Activated naive CD4-positive, alpha-beta T cell treated with anti-CD3 and anti-CD28 coated beads for 36 hours (primary cell): ENCODE measurements at regions not wholly inside any gene's neighbourhood (a gene's known extent, or its start where the extent isn't known, plus 50 kb on each side); places are given as distances from the start of the nearest gene placed in this dataset.
"Not testable (repeated sequence)": the region's sequence is repeated elsewhere in the genome, so short reads cannot be mapped to it uniquely, and the experiment has no call there.

Source experiments
- CTCF ChIA-PET: fragments of 350-600 bp; sonication (Branson Sonifier 250); formaldehyde crosslinking; loops from one replicate; lab custom pipeline; 2021; ENCODE audit warnings: antibody characterized with exemption; lab: Charles Lee
- DNase-seq: peaks from one replicate; pipeline ENCODE4 v3.0.0-alpha.2; 2020
- H3K27ac Mint-ChIP-seq: one replicate; pipeline ENCODE4 v1.8.0; 2021; ENCODE audit warnings: mild to moderate bottlenecking, mixed read lengths
- H3K27me3 Mint-ChIP-seq: one replicate; pipeline ENCODE4 v1.8.0; 2021; ENCODE audit warnings: low read depth, mixed read lengths
- H3K36me3 Mint-ChIP-seq: one replicate; pipeline ENCODE4 v1.8.0; 2021; ENCODE audit warnings: low read depth, mixed read lengths
- H3K4me1 Mint-ChIP-seq: one replicate; pipeline ENCODE4 v1.8.0; 2021; ENCODE audit warnings: low read depth, mixed read lengths
- H3K4me3 Mint-ChIP-seq: one replicate; pipeline ENCODE4 v1.8.0; 2021; ENCODE audit warnings: mild to moderate bottlenecking, moderate library complexity, mixed read lengths
- H3K9me3 Mint-ChIP-seq: one replicate; pipeline ENCODE4 v1.8.0; 2021; ENCODE audit warnings: mixed read lengths
- intact Hi-C: fragments of 100-400 bp; cut with micrococcal nuclease; formaldehyde crosslinking; loops from one replicate; pipeline ENCODE4 v1.15.1; 2023

DNA sequence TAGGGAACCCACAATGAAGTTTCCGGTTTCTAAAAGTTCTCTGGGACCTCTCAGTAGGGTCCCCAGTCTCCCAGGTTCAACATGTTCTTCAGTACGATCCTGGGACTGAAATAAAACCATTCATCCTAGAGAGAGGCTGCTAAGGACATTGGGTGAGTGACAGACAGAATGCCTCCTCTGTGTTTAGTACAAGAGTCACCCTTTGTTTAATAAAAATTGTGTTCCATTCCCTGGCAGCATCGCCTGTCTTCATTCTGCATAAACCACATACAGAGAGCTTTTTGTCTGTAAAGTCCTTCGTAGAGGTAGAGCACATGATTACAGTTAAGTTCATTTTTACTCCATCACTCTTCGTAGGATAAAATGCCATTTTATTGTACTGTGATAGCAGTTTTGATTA lies 95.3 kb upstream of the GPR12 start:
- CTCF ChIA-PET: interaction anchor here (1.0 kb wide), 1 partner anchor 42 kb away, joined by 3 read pairs; no protein-coding TSS in a partner anchor
- intact Hi-C loops: no loop called here
- Mint-ChIP-seq H3K27ac (no peak overlapping the region), H3K27me3 (peaks cover 40% of the 10 kb centered on the region), H3K4me1 (no peaks in the 10 kb centered on the region), H3K4me3 (no peak overlapping the region), H3K9me3 (no peaks in the 10 kb centered on the region), H3K36me3 (no peaks in the 10 kb centered on the region)
- DNase-seq: no peak

DNA sequence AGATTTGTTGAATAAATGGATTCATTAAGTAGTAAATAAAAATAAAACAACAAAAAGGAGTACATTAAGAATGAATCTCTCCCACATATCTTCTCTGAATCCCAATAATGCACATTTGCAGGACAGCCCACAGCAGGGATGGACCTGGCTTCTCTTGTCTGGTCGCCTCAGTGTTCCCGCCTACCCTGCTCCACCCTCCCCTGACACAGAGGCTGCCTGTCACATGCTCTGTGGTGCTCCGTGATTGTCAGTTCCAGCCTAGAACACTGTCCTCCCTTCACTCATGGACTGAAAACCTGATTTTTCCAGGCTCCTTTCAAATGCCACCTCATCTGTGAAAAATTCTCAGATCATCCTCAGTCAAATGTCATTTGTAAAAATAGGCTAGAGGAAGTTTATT lies 94.5 kb upstream of the GPR12 start:
- Mint-ChIP-seq H3K9me3 (no peaks in the 10 kb centered on the region), H3K4me3 (no peak overlapping the region), H3K27me3 (peaks cover 41% of the 10 kb centered on the region), H3K36me3 (no peaks in the 10 kb centered on the region), H3K27ac (no peak overlapping the region), H3K4me1 (no peaks in the 10 kb centered on the region)
- intact Hi-C loops: no loop called here
- CTCF ChIA-PET: no interaction called here
- no peak for DNase-seq

DNA sequence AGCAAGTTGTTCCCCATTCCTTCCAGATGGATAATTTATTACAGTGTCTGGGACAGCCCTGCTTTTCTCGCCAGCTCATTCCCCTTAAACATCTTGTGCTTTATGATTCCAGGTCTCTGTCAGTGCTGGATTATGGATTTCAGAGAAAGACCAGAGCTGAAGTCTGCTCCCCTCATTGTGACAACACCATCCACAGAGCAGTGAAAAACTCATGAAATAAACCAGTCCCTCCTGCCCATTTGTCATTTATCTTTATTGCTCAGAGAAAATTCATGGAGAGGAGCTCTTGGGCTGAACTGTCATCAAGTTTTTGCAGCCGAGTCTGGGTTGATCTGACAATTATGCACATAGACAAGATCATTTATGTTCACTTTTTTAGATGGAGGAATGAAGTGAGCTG lies 92.7 kb upstream of the GPR12 start:
- Mint-ChIP-seq H3K4me1 (no peaks in the 10 kb centered on the region), H3K9me3 (no peaks in the 10 kb centered on the region), H3K36me3 (no peaks in the 10 kb centered on the region), H3K27ac (no peak overlapping the region), H3K27me3 (peaks cover 36% of the 10 kb centered on the region), H3K4me3 (no peak overlapping the region)
- no peak for DNase-seq
- intact Hi-C loops: no loop called here
- CTCF ChIA-PET: no interaction called here

DNA sequence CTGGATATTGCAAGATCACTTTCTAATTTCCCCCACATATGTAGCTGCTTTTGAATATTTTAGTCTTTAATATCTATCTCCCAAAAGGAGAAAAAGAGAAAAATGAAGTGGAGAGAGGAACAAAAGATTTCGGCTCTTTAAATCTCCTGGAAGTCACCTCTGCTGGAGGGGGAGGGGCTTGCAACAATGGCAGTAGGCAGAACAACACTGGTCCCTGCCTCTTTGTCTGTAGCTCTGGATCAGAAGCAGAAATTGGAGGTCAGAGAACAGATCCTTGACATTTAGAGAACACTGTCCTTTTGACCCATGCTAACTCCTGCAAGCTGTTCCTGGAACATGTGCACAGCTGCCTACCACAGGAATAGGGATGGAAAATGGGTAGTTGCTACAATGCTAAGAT lies 86.7 kb upstream of the GPR12 start:
- intact Hi-C loops: no loop called here
- Mint-ChIP-seq H3K27me3 (peaks cover 16% of the 10 kb centered on the region), H3K27ac (no peak overlapping the region), H3K4me1 (no peaks in the 10 kb centered on the region), H3K36me3 (no peaks in the 10 kb centered on the region), H3K9me3 (no peaks in the 10 kb centered on the region), H3K4me3 (no peak overlapping the region)
- CTCF ChIA-PET: no interaction called here
- DNase-seq: no peak

DNA sequence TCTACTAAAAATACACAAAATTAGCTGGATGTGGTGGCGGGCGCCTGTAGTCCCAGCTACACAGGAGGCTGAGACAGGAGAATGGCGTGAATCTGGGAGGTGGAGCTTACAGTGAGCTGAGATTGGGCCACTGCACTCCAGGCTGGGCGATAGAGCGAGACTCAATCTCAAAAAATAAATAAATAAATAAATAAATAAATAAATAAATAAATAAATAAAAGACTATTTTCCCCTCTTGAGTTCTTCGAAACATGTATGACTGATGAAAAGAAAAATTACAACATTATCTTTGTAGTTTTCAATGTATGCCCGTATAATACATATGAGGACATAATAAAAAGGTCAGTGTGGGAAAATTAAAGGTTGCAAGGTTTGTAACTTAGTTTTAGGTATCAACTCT lies 84.5 kb upstream of the GPR12 start:
- DNase-seq, H3K27me3 Mint-ChIP-seq, H3K4me3 Mint-ChIP-seq, CTCF ChIA-PET, H3K9me3 Mint-ChIP-seq, H3K27ac Mint-ChIP-seq, H3K36me3 Mint-ChIP-seq, H3K4me1 Mint-ChIP-seq, intact Hi-C loops: not testable (repeated sequence)

DNA sequence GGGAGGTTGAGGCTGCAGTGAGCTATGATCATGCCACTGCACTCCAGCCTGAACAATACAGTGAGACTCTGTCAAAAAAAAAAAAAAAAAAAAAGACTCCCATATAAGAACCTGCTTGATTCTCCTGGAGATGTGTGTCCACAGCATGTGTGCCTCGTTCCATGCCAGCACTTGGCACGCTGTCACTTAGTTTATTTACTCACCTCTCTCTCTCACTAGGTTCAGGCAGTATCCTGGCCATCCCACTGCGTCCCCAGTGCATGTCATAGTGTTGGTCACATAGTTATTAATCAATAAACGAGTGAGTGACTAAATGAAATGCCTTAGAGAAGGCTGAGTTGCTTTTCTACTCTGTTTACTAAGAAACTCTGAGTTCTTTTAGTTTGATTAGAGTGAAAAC lies 79.1 kb upstream of the GPR12 start:
- no peaks in the 10 kb centered on the region for H3K4me1 Mint-ChIP-seq
- H3K27me3 Mint-ChIP-seq: peaks cover 21% of the 10 kb centered on the region
- H3K9me3 Mint-ChIP-seq: no peaks in the 10 kb centered on the region
- no peak for DNase-seq
- CTCF ChIA-PET: interaction anchor here (0.6 kb wide), 1 partner anchor 40 kb away, joined by 3 read pairs; no protein-coding TSS in a partner anchor
- no peak overlapping the region for H3K27ac Mint-ChIP-seq
- intact Hi-C loops: no loop called here
- H3K4me3 Mint-ChIP-seq: no peak overlapping the region
- no peaks in the 10 kb centered on the region for H3K36me3 Mint-ChIP-seq

DNA sequence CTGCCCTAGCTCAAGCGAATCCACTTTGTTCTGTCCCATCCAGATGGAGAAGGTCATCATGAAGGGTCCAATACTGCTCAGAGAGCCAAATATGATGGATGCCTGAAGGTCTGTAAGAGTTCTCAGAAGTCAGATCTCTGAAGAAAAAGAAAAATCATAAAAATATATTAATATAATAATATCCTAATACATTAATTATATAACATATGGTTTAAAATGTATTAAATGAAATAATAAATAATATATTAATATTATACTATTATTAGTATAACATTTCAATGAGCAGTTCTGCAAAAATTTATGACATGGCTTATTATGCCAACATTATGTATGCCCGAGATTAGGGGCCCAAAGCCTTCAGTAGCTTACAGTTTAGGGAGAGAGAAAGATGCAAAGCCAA lies 78.2 kb upstream of the GPR12 start:
- intact Hi-C loops: no loop called here
- Mint-ChIP-seq H3K4me1 (no peaks in the 10 kb centered on the region), H3K27me3 (peaks cover 21% of the 10 kb centered on the region), H3K4me3 (no peak overlapping the region), H3K36me3 (no peaks in the 10 kb centered on the region), H3K27ac (no peak overlapping the region), H3K9me3 (no peaks in the 10 kb centered on the region)
- CTCF ChIA-PET: no interaction called here
- DNase-seq: no peak

DNA sequence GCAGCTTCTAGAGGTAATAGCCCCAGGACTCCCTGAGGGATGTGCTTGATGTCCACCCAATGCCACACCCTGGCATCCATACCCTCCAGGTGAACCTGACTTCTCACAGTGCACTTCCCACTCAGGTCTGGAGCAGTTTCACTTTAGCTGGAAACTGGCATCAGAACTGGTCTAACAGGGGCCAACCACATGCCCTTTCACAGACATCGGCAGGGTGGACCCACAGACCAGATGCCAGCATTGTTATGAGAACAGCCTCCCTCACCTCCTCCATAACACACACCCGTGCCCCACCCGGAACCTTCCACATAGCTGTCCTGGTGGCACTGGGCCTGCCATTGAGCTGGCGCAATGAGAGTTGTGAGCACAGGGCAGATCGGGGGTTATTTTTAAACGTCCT lies 77.4 kb upstream of the GPR12 start:
- Mint-ChIP-seq H3K9me3 (no peaks in the 10 kb centered on the region), H3K4me1 (no peaks in the 10 kb centered on the region), H3K36me3 (no peaks in the 10 kb centered on the region), H3K27ac (no peak overlapping the region), H3K27me3 (peaks cover 26% of the 10 kb centered on the region), H3K4me3 (no peak overlapping the region)
- CTCF ChIA-PET: interaction anchor here (0.6 kb wide), 1 partner anchor 1819 kb away, joined by 3 read pairs; no protein-coding TSS in a partner anchor
- intact Hi-C loops: no loop called here
- DNase-seq: no peak

DNA sequence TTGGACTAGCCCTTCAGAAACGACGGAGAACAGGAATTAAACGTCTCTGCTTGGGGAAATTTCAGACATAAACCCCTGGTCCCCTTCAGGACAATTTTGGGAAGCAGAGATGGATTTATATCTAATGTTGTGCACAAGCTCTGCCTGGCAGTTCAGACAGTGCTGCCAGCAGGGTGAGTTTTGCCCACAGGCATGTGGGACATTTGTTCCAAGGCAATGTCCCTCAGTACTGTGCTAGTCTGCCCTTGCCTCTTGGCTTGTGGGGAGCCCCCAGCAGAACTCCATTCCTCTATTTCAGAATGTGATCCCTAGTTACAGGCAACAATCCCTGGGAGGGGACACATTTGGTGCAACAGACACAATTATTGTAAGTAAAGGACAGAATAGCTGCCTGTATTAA lies 76.5 kb upstream of the GPR12 start:
- H3K27me3 Mint-ChIP-seq: peaks cover 27% of the 10 kb centered on the region
- H3K27ac Mint-ChIP-seq: no peak overlapping the region
- CTCF ChIA-PET: interaction anchor here (0.6 kb wide), 1 partner anchor 1820 kb away, joined by 3 read pairs; no protein-coding TSS in a partner anchor
- H3K4me1 Mint-ChIP-seq: no peaks in the 10 kb centered on the region
- H3K9me3 Mint-ChIP-seq: no peaks in the 10 kb centered on the region
- no peak for DNase-seq
- no peak overlapping the region for H3K4me3 Mint-ChIP-seq
- intact Hi-C loops: no loop called here
- no peaks in the 10 kb centered on the region for H3K36me3 Mint-ChIP-seq

DNA sequence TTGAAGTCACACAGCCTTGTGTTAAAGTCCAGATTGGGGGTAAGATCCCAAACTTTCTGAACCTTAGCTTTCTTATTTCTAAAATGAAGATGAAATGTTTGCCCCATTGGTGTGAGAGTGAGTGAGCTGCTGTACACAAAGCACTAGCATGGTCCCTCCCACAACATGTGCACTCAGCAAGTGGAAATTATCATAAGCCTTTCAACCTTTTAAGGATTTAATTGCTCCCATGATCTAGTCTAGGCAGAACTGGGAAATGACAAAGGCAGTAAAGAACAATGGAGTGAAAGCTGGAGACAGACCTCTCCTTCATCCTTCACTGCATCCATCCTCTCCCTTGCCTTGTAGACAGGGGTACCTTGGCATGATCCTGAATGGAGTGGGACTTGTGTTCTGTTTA lies 76.0 kb upstream of the GPR12 start:
- Mint-ChIP-seq H3K27ac (no peak overlapping the region), H3K36me3 (no peaks in the 10 kb centered on the region), H3K4me3 (no peak overlapping the region), H3K4me1 (no peaks in the 10 kb centered on the region), H3K9me3 (no peaks in the 10 kb centered on the region), H3K27me3 (peaks cover 27% of the 10 kb centered on the region)
- no peak for DNase-seq
- intact Hi-C loops: no loop called here
- CTCF ChIA-PET: no interaction called here

DNA sequence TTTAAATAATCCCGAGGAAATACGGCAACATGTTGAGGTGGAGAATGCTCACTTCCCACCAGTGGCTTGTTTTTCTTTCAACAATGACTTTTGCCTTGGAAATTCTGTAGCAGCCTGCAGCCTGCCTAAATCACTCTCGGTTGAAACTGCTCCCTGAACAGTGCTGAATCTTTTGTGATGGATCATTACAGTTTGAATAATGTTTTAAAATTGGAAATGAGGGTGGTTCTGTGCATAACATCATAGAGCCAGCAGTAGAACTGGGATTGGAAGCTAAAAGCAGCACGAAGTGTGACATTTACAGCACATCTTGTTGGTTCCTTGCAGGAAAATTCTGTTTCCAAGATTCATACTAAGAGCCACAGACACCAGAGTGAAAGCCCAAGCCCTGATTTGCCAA lies 74.1 kb upstream of the GPR12 start:
- Mint-ChIP-seq H3K36me3 (no peaks in the 10 kb centered on the region), H3K4me1 (no peaks in the 10 kb centered on the region), H3K27ac (no peak overlapping the region), H3K4me3 (no peak overlapping the region), H3K27me3 (peaks cover 30% of the 10 kb centered on the region), H3K9me3 (no peaks in the 10 kb centered on the region)
- intact Hi-C loops: no loop called here
- no peak for DNase-seq
- CTCF ChIA-PET: interaction anchor here (0.6 kb wide), 1 partner anchor 984 kb away, joined by 5 read pairs; no protein-coding TSS in a partner anchor

DNA sequence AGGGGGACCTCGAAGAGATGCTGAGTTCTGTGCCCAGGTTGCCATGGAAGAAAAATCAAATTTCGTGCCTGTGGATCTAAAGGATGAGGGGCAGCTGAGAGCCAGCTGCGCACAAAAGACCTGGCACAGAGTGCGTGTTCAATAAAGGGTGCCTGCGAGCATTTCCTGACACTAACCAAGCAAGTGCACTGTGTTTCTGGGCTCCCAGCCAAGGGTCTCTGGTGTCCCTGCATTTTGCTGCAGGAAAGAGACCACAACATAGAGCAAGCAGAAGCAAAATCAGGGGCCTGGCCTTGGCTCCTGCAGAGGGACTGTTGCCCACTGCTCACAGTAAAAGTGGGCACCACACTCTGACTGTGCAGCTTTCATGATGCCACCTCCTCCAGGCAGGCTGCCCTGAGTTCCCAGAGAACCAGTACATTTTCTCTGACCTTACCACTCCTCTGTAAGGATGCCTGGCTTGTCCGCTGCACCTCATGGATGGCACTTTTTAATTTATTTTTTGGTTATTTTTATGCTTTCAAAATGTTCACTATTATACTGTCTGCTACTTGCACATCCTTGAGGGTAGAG lies 70.8 kb upstream of the GPR12 start:
- intact Hi-C loops: no loop called here
- Mint-ChIP-seq H3K27ac (no peak overlapping the region), H3K27me3 (peaks cover 22% of the 10 kb centered on the region), H3K4me3 (no peak overlapping the region), H3K36me3 (no peaks in the 10 kb centered on the region), H3K4me1 (no peaks in the 10 kb centered on the region), H3K9me3 (no peaks in the 10 kb centered on the region)
- CTCF ChIA-PET: interaction anchor here (0.6 kb wide), 1 partner anchor 725 kb away, joined by 3 read pairs; no protein-coding TSS in a partner anchor
- DNase-seq: no peak

DNA sequence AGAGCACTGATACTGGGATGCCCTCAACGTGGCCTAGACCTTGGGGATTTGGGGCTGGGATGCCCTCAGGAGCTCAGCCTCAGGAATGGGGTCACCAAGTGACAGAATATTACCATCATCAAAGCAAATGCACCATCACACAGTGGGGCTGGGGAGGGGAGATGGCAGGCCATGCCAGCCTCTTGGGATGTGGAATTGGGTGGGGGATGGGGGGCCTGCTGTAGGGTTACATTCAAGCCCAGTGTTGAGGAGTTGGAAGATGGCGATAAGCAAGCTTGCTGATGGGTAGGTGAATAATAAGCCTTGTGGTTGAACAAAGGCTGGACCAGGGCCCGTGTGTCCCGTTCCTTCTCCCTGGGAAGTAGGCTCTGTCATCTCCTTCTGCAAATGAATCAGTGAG lies 69.1 kb upstream of the GPR12 start:
- DNase-seq: no peak
- Mint-ChIP-seq H3K9me3 (no peaks in the 10 kb centered on the region), H3K4me3 (no peak overlapping the region)

More for the DNA sequence above, 69.1 kb upstream of the GPR12 start:
- Mint-ChIP-seq H3K27me3 (peaks cover 12% of the 10 kb centered on the region), H3K27ac (no peak overlapping the region), H3K4me1 (no peaks in the 10 kb centered on the region), H3K36me3 (no peaks in the 10 kb centered on the region)
- intact Hi-C loops: no loop called here
- CTCF ChIA-PET: interaction anchor here (0.6 kb wide), 1 partner anchor 100 kb away, joined by 3 read pairs; no protein-coding TSS in a partner anchor
